AG04450 (cell line): ENCODE measurements at regions not wholly inside any gene's neighbourhood (a gene's known extent, or its start where the extent isn't known, plus 50 kb on each side); places are given as distances from the start of the nearest gene placed in this dataset.

ENCODE experiments used
- CTCF ChIA-PET: fragments of 300-600, 350-600 bp; formaldehyde crosslinking; extraction: SDS; loops from one replicate; lab custom pipeline; 2022; ENCODE audit warnings: antibody characterized with exemption, inconsistent platforms; lab: Charles Lee
- POLR2A ChIA-PET: fragments of 350-600 bp; formaldehyde crosslinking; extraction: SDS; loops from one replicate; lab custom pipeline; 2021; ENCODE audit warnings: antibody characterized with exemption, inconsistent platforms; lab: Yijun Ruan, JAX
- DNase-seq: peaks from one replicate; pipeline ENCODE4 v3.0.0-alpha.2; 2011; ENCODE audit warnings: low read depth, low spot score
- H3K27ac ChIP-seq: one replicate; pipeline ENCODE4 v1.5.1; 2012; ENCODE audit warnings: low read depth, low read length, control low read depth
- H3K27me3 ChIP-seq: one replicate; pipeline ENCODE4 v1.6.0; 2012; ENCODE audit warnings: low read length; ENCODE audit not compliant: control insufficient read depth, insufficient read depth
- H3K4me3 ChIP-seq: 2 replicates; pipeline ENCODE4 v1.5.1; 2011; ENCODE audit warnings: mild to moderate bottlenecking, low read depth, low read length, control low read depth
- H3K9me3 ChIP-seq: 2 replicates; pipeline ENCODE4 v1.5.1; 2012; ENCODE audit warnings: low read length; ENCODE audit not compliant: control insufficient read depth, insufficient read depth
- TF ChIP-seq, protein P1 (sequence below): IDR thresholded peaks from 2 replicates; pipeline ENCODE4 v1.5.1; 2011; ENCODE audit warnings: low read depth, low read length, control low read depth, inconsistent platforms

- no peaks in the 10 kb centered on the region for H3K9me3 ChIP-seq
- H3K27me3 ChIP-seq: no peaks in the 10 kb centered on the region
- ChIA-PET CTCF (no interaction called here), POLR2A (no interaction called here)
- no peak overlapping the region for H3K4me3 ChIP-seq
- DNase-seq: no peak
- TF ChIP-seq, protein P1, sequence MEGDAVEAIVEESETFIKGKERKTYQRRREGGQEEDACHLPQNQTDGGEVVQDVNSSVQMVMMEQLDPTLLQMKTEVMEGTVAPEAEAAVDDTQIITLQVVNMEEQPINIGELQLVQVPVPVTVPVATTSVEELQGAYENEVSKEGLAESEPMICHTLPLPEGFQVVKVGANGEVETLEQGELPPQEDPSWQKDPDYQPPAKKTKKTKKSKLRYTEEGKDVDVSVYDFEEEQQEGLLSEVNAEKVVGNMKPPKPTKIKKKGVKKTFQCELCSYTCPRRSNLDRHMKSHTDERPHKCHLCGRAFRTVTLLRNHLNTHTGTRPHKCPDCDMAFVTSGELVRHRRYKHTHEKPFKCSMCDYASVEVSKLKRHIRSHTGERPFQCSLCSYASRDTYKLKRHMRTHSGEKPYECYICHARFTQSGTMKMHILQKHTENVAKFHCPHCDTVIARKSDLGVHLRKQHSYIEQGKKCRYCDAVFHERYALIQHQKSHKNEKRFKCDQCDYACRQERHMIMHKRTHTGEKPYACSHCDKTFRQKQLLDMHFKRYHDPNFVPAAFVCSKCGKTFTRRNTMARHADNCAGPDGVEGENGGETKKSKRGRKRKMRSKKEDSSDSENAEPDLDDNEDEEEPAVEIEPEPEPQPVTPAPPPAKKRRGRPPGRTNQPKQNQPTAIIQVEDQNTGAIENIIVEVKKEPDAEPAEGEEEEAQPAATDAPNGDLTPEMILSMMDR: no peak
- no peak overlapping the region for H3K27ac ChIP-seq
These were observed 304.1 kb downstream of the DEPDC1B start for GRCh38 chr5:60395712-60396329.

DNA sequence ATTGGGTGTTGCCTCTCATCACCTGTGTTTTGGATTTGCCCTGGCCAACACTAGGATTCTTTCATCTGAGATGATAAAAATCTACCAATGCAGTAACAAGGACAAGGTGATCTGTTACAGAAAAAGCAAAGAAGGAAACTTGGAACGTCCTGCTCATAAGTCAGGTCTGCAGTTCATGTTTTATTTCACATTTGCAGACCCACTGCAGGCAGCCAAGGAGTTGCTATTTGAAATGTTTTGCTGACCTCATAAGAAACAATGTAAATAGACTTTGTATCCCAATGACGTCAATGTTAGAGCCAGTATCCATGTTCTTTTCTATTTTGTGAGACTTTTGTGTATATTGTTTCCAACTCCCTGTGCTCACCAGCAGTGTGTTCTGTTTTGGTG lies 312.9 kb downstream of the DEPDC1B start:
- H3K4me3 ChIP-seq: no peak overlapping the region
- CTCF ChIA-PET: no interaction called here
- no peak for DNase-seq
- POLR2A ChIA-PET: no interaction called here
- H3K27me3 ChIP-seq: no peaks in the 10 kb centered on the region
- no peaks in the 10 kb centered on the region for H3K9me3 ChIP-seq
- TF ChIP-seq, protein P1: no peak
- no peak overlapping the region for H3K27ac ChIP-seq

GRCh38 chr5:60386436-60387050 lies 313.4 kb downstream of the DEPDC1B start:
- no peaks in the 10 kb centered on the region for H3K9me3 ChIP-seq
- ChIA-PET POLR2A (no interaction called here), CTCF (no interaction called here)
- no peak for DNase-seq
- TF ChIP-seq, protein P1: no peak
- no peak overlapping the region for H3K27ac ChIP-seq
- H3K27me3 ChIP-seq: no peaks in the 10 kb centered on the region
- H3K4me3 ChIP-seq: no peak overlapping the region

GRCh38 chr5:60382716-60383115 lies 317.2 kb downstream of the DEPDC1B start:
- H3K4me3 ChIP-seq: no peak overlapping the region
- ChIA-PET CTCF (interaction anchor here (2.6 kb wide), 1 partner anchor 573 kb away, joined by 12 read pairs; no protein-coding TSS in a partner anchor), POLR2A (no interaction called here)
- no peaks in the 10 kb centered on the region for H3K27me3 ChIP-seq
- H3K27ac ChIP-seq: no peak overlapping the region
- no peak for DNase-seq
- TF ChIP-seq, protein P1: peak; percentile 28
- no peaks in the 10 kb centered on the region for H3K9me3 ChIP-seq

DNA sequence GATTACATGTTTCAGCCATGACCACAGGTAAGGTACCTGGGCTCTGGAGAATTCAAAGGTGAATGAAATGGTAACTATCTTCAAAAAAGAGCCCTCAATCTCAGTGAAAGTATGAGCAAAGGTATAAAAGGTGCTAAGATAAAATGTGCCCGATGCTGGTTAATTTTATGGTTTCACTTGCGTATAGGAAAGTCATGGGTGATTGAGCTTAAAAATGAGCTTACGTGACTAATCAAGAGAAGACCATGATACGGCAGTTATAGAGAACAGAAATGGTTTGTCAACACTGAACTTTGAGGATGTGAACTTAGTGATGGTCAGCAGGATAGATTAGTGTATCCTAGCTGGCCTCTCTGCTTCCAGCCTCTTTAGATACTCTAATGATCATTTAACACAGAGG lies 320.1 kb downstream of the DEPDC1B start:
- no peaks in the 10 kb centered on the region for H3K9me3 ChIP-seq
- H3K4me3 ChIP-seq: no peak overlapping the region
- H3K27ac ChIP-seq: no peak overlapping the region
- TF ChIP-seq, protein P1: no peak
- H3K27me3 ChIP-seq: no peaks in the 10 kb centered on the region
- POLR2A ChIA-PET: no interaction called here
- CTCF ChIA-PET: no interaction called here
- DNase-seq: no peak
